A549 (cell line): ENCODE measurements at regions not wholly inside any gene's neighbourhood (a gene's known extent, or its start where the extent isn't known, plus 50 kb on each side); places are given as distances from the start of the nearest gene placed in this dataset.

ENCODE experiments used
- ATAC-seq, 2 experiments: fragments of 200-7000 bp in 1 of 2; fragments of >200 bp in 1 of 2; cut with Nextera tagmentation in 1 of 2; cut with Tn5 transposase in 1 of 2; 3 replicates each; pipeline versions ENCODE4 v1.8.0 to v1.9.1; 2018 to 2020; ENCODE audit warnings: mild to moderate bottlenecking in 1 of 2, moderate library complexity in 1 of 2
- CTCF ChIA-PET: fragments of 300-600 bp; sonication (Branson Sonifier 250); formaldehyde crosslinking; extraction: SDS; loops from one replicate; lab custom pipeline; 2021; ENCODE audit warnings: antibody characterized with exemption, inconsistent platforms; lab: Yijun Ruan, JAX
- POLR2A ChIA-PET: fragments of 350-600 bp; formaldehyde crosslinking; extraction: SDS; loops from one replicate; lab custom pipeline; 2021; ENCODE audit warnings: antibody characterized with exemption, inconsistent platforms; lab: Yijun Ruan, JAX
- DNase-seq, 2 experiments: peaks; one replicate each; pipeline versions ENCODE4 v3.0.0 to v3.0.0-alpha.2; 2011 to 2016; ENCODE audit warnings: low read depth in 1 of 2, low spot score in 1 of 2
- FAIRE-seq: peaks from 2 replicates; lab custom pipeline; 2011; peaks lifted over from hg19 to GRCh38; lab: Jason Lieb, UNC
- H3K27ac ChIP-seq, 2 experiments: fragments of >200 bp; sonication (Bioruptor Twin); formaldehyde crosslinking; 3 replicates each; pipeline ENCODE4 v1.5.1; 2016 to 2017
- H3K4me1 ChIP-seq: fragments of >200 bp; sonication (Bioruptor Twin); formaldehyde crosslinking; 3 replicates; pipeline ENCODE4 v1.6.1; 2016
- H3K4me2 ChIP-seq: fragments of >200 bp; sonication (Bioruptor Twin); formaldehyde crosslinking; 3 replicates; pipeline ENCODE4 v1.6.1; 2016
- H3K4me3 ChIP-seq: fragments of >200 bp; sonication (Bioruptor Twin); formaldehyde crosslinking; 3 replicates; pipeline ENCODE4 v1.5.1; 2016
- H3K9me3 ChIP-seq: fragments of >200 bp; sonication (Bioruptor Twin); formaldehyde crosslinking; 3 replicates; pipeline ENCODE4 v1.6.1; 2016
- ATOH8 ChIP-seq: fragments of 250-450 bp; sonication (Bioruptor Pico); IDR thresholded peaks from 2 replicates; pipeline ENCODE4 v1.5.0; 2020; ENCODE audit warnings: low read depth, mild to moderate bottlenecking, moderate library complexity
- CBX8 ChIP-seq: fragments of 200-600 bp; sonication (generic); IDR thresholded peaks from 2 replicates; pipeline ENCODE4 v1.6.1; 2016
- CHD4 ChIP-seq: fragments of 200-600 bp; sonication (generic); IDR thresholded peaks from 2 replicates; pipeline ENCODE4 v1.6.1; 2016; ENCODE audit warnings: antibody characterized with exemption, mild to moderate bottlenecking, borderline replicate concordance
- E2F6 ChIP-seq: IDR thresholded peaks from 2 replicates; pipeline ENCODE4 v1.6.1; 2012; ENCODE audit warnings: low read depth, borderline replicate concordance
- FOSL2 ChIP-seq, 2 experiments: fragments of 450-650 bp in 1 of 2; fragments of >200 bp in 1 of 2; sonication (Bioruptor Twin) in 1 of 2; formaldehyde crosslinking; IDR thresholded peaks; 2 replicates each; pipeline versions ENCODE4 v1.5.0 to v1.6.1; 2016 to 2020; ENCODE audit warnings: mild to moderate bottlenecking in 1 of 2, moderate library complexity in 1 of 2
- GATA3 ChIP-seq: IDR thresholded peaks from 2 replicates; pipeline ENCODE4 v1.6.1; 2012; ENCODE audit warnings: borderline replicate concordance
- HEYL ChIP-seq: fragments of 250-450 bp; sonication (Bioruptor Pico); IDR thresholded peaks from 2 replicates; pipeline ENCODE4 v1.8.0; 2021; ENCODE audit warnings: mild to moderate bottlenecking, moderate library complexity
- HMGXB4 ChIP-seq: fragments of 250-450 bp; sonication (Bioruptor Pico); IDR thresholded peaks from 2 replicates; pipeline ENCODE4 v1.5.0; 2021; ENCODE audit warnings: mild to moderate bottlenecking, moderate library complexity, borderline replicate concordance
- HOXB13 ChIP-seq: fragments of 250-450 bp; sonication (Bioruptor Pico); IDR thresholded peaks from 2 replicates; pipeline ENCODE4 v1.5.0; 2020; ENCODE audit warnings: low read depth, mild to moderate bottlenecking, moderate library complexity
- HOXB5 ChIP-seq: fragments of 250-450 bp; sonication (Bioruptor Pico); IDR thresholded peaks from 2 replicates; pipeline ENCODE4 v1.5.0; 2020; ENCODE audit warnings: mild to moderate bottlenecking, moderate library complexity
- JUNB ChIP-seq: fragments of >200 bp; sonication (Bioruptor Twin); formaldehyde crosslinking; IDR thresholded peaks from 2 replicates; pipeline ENCODE4 v1.6.1; 2016
- KDM1A ChIP-seq: fragments of 200-600 bp; sonication (generic); IDR thresholded peaks from 2 replicates; pipeline ENCODE4 v1.6.1; 2016; ENCODE audit warnings: low read depth, mild to moderate bottlenecking
- MAFK ChIP-seq: fragments of 450-650 bp; IDR thresholded peaks from 2 replicates; pipeline ENCODE4 v1.6.1; 2014; ENCODE audit not compliant: partially characterized antibody
- NR3C1 ChIP-seq: fragments of >200 bp; sonication (Bioruptor Twin); formaldehyde crosslinking; IDR thresholded peaks from 3 replicates; pipeline ENCODE4 v1.6.1; 2017
- PBX3 ChIP-seq: IDR thresholded peaks from 2 replicates; pipeline ENCODE4 v1.6.1; 2012
- PHF8 ChIP-seq: fragments of 200-600 bp; sonication (generic); IDR thresholded peaks from 2 replicates; pipeline ENCODE4 v1.6.1; 2016; ENCODE audit warnings: low read depth, mild to moderate bottlenecking, antibody characterized with exemption, moderate library complexity, borderline replicate concordance
- POLR2AphosphoS2 ChIP-seq: conservative IDR thresholded peaks from 2 replicates; pipeline ENCODE4 v1.6.1; 2012; ENCODE audit warnings: low read length, improper control_type of control experiment, inconsistent platforms
- RARB ChIP-seq: fragments of 250-450 bp; sonication (Bioruptor Pico); IDR thresholded peaks from 2 replicates; pipeline ENCODE4 v1.8.0; 2021; ENCODE audit warnings: mild to moderate bottlenecking, moderate library complexity
- REST ChIP-seq: fragments of 200-600 bp; sonication (generic); IDR thresholded peaks from 2 replicates; pipeline ENCODE4 v1.6.1; 2016; ENCODE audit warnings: antibody characterized with exemption, mild to moderate bottlenecking, moderate library complexity
- RFX5 ChIP-seq: fragments of 450-650 bp; IDR thresholded peaks from 2 replicates; pipeline ENCODE4 v1.7.1; 2014; ENCODE audit warnings: antibody characterized with exemption, mild to moderate bottlenecking, moderate library complexity
- RNF2 ChIP-seq: fragments of 200-600 bp; sonication (generic); IDR thresholded peaks from 2 replicates; pipeline ENCODE4 v1.6.1; 2016; ENCODE audit warnings: low read depth, mild to moderate bottlenecking, antibody characterized with exemption, moderate library complexity, borderline replicate concordance
- SREBF2 ChIP-seq: fragments of 450-650 bp; IDR thresholded peaks from 2 replicates; pipeline ENCODE4 v1.6.1; 2014; ENCODE audit warnings: mild to moderate bottlenecking, moderate library complexity
- USF2 ChIP-seq: fragments of 450-650 bp; IDR thresholded peaks from 2 replicates; pipeline ENCODE4 v1.6.1; 2014; ENCODE audit warnings: antibody characterized with exemption
- ZFP36 ChIP-seq: fragments of 450-650 bp; IDR thresholded peaks from 2 replicates; pipeline ENCODE4 v1.6.1; 2014; ENCODE audit warnings: borderline replicate concordance; ENCODE audit not compliant: partially characterized antibody
- ZNF302 ChIP-seq: fragments of 250-450 bp; sonication (Bioruptor Pico); IDR thresholded peaks from 2 replicates; pipeline ENCODE4 v1.9.0; 2021; ENCODE audit warnings: inconsistent platforms, mild to moderate bottlenecking, moderate library complexity
- WGBS: methylation state at CpG from one replicate; pipeline ENCODE4 v1.1.6; 2017; ENCODE audit errors: missing lambda C conversion rate; 5-methylcytosine and 5-hydroxymethylcytosine counted together

GRCh38 chr12:59847127-59847526 lies 251.3 kb downstream of the SLC16A7 start:
- no peaks in the 10 kb centered on the region for H3K4me1 ChIP-seq
- FAIRE-seq (no peak), DNase-seq (no peak), ATAC-seq (no peak)
- TF ChIP-seq E2F6 (no peak), HEYL (no peak), REST (no peak), ZNF302 (CRISPR knock-in tag) (no peak), CHD4 (no peak), HOXB5 (CRISPR knock-in tag) (no peak), NR3C1 (no peak), RARB (CRISPR knock-in tag) (no peak), MAFK (no peak), ZFP36 (no peak), ATOH8 (no peak), RNF2 (no peak), FOSL2 (IDR thresholded peaks at IDR 0.05) (no peak), FOSL2 (CRISPR knock-in tag; IDR thresholded peaks at IDR 0.05) (no peak), GATA3 (no peak), JUNB (no peak), USF2 (no peak), PHF8 (no peak), SREBF2 (no peak), PBX3 (no peak), KDM1A (no peak)
- ChIA-PET POLR2A (no interaction called here), CTCF (no interaction called here)
- H3K27ac ChIP-seq: no peak overlapping the region
- no peak overlapping the region for H3K4me3 ChIP-seq
- no peak overlapping the region for H3K4me2 ChIP-seq
- H3K9me3 ChIP-seq: no peaks in the 10 kb centered on the region

- ATAC-seq: no peak
- FAIRE-seq: no peak
- ChIA-PET CTCF (no interaction called here), POLR2A (no interaction called here)
- DNase-seq: no peak
- 16% methylated on average over 2 of the region's 2 CpGs for WGBS
- Histone ChIP-seq H3K4me1 (no peaks in the 10 kb centered on the region), H3K9me3 (no peaks in the 10 kb centered on the region), H3K4me2 (no peak overlapping the region), H3K4me3 (no peak overlapping the region), H3K27ac (no peak overlapping the region)
- TF ChIP-seq MAFK: no peak
- TF ChIP-seq CBX8: no peak
- TF ChIP-seq HOXB5 (CRISPR knock-in tag): no peak
- TF ChIP-seq HOXB13: no peak
- no peak for TF ChIP-seq POLR2AphosphoS2
- TF ChIP-seq HMGXB4 (CRISPR knock-in tag): no peak
- no peak for TF ChIP-seq ZNF302 (CRISPR knock-in tag)
- TF ChIP-seq RFX5: no peak
- no peak for TF ChIP-seq E2F6
- no peak for TF ChIP-seq CHD4
Observed at GRCh38 chr12:59850268-59850667, 254.4 kb downstream of the SLC16A7 start.
